Breast epithelium (tissue), 3 donors: ENCODE measurements at regions not wholly inside any gene's neighbourhood (a gene's known extent, or its start where the extent isn't known, plus 50 kb on each side); places are given as distances from the start of the nearest gene placed in this dataset.
"Not testable (repeated sequence)": the region's sequence is repeated elsewhere in the genome, so short reads cannot be mapped to it uniquely, and the experiment has no call there.

Experiments
- CTCF ChIP-seq, 3 donors: fragments of 450-650 bp; IDR thresholded peaks; one replicate each; pipeline ENCODE4 v1.5.1; 2016 to 2017; ENCODE audit warnings: antibody characterized with exemption in 3 of 3, mild to moderate bottlenecking in 3 of 3, moderate library complexity in 3 of 3
- POLR2A ChIP-seq: fragments of 450-650 bp; IDR thresholded peaks from one replicate; pipeline ENCODE4 v1.6.1; 2016; ENCODE audit warnings: antibody characterized with exemption, mild to moderate bottlenecking, moderate library complexity
- POLR2AphosphoS5 ChIP-seq, 3 donors: sonication (generic); formaldehyde crosslinking; IDR thresholded peaks; one replicate each; pipeline ENCODE4 v1.6.1; 2017; ENCODE audit warnings: antibody characterized with exemption in 3 of 3

- not testable (repeated sequence) for TF ChIP-seq CTCF (IDR thresholded peaks at IDR 0.05); POLR2A
- TF ChIP-seq POLR2AphosphoS5 (IDR thresholded peaks at IDR 0.05) = peak in 1 of 3 donors; percentile 29
Measured at GRCh38 chr9:39464122-39464777, 108.8 kb downstream of the SPATA31A1 start.
